CD4-positive, alpha-beta T cell treated with Interleukin-17A for 1 hour (primary cell): ENCODE measurements at regions not wholly inside any gene's neighbourhood (a gene's known extent, or its start where the extent isn't known, plus 50 kb on each side); places are given as distances from the start of the nearest gene placed in this dataset.

ENCODE experiments used
- DNase-seq: peaks from one replicate; pipeline ENCODE4 v3.0.0-alpha.2; 2020

- DNase-seq = no peak
These were observed 169.6 kb upstream of the GATB start for GRCh38 chr4:151930372-151930771.

- no peak for DNase-seq
These were observed 167.3 kb upstream of the GATB start for GRCh38 chr4:151928112-151928511.

- no peak for DNase-seq
These were observed 162.0 kb upstream of the GATB start for GRCh38 chr4:151922811-151923210.

- no peak for DNase-seq
These were observed 161.5 kb upstream of the GATB start for GRCh38 chr4:151922306-151922705.

GRCh38 chr4:151921811-151922210, 161.0 kb upstream of the GATB start:
- no peak for DNase-seq

GRCh38 chr4:151921386-151921785, 160.6 kb upstream of the GATB start:
- DNase-seq = no peak

- DNase-seq = no peak
These were observed 156.4 kb upstream of the GATB start for GRCh38 chr4:151917145-151917734.

- DNase-seq = no peak
These were observed 151.8 kb upstream of the GATB start for GRCh38 chr4:151912632-151913031.

GRCh38 chr4:151911970-151912369, 151.2 kb upstream of the GATB start:
- no peak for DNase-seq

- DNase-seq = no peak
These were observed 148.1 kb upstream of the GATB start for GRCh38 chr4:151908734-151909497.

GRCh38 chr4:151908201-151908600, 147.4 kb upstream of the GATB start:
- no peak for DNase-seq

- no peak for DNase-seq
These were observed 145.6 kb upstream of the GATB start for GRCh38 chr4:151906438-151906837.

- DNase-seq = no peak
These were observed 144.4 kb upstream of the GATB start for GRCh38 chr4:151905197-151905596.

- DNase-seq = no peak
These were observed 140.8 kb upstream of the GATB start for GRCh38 chr4:151901631-151902030.

GRCh38 chr4:151896880-151897279, 136.1 kb upstream of the GATB start:
- no peak for DNase-seq

- no peak for DNase-seq
These were observed 134.9 kb upstream of the GATB start for GRCh38 chr4:151895671-151896070.

- DNase-seq = no peak
These were observed 133.4 kb upstream of the GATB start for GRCh38 chr4:151894246-151894645.

GRCh38 chr4:151888367-151888866, 127.6 kb upstream of the GATB start:
- DNase-seq = peak; percentile 24

GRCh38 chr4:151887816-151888180, 127.0 kb upstream of the GATB start:
- DNase-seq = no peak

GRCh38 chr4:151887031-151887815, 126.4 kb upstream of the GATB start:
- no peak for DNase-seq

GRCh38 chr4:151885123-151885522, 124.3 kb upstream of the GATB start:
- DNase-seq = no peak

GRCh38 chr4:151883747-151884146, 122.9 kb upstream of the GATB start:
- DNase-seq = no peak

GRCh38 chr4:151882072-151882803, 121.4 kb upstream of the GATB start:
- DNase-seq = peak; percentile 2
